ENCODE measurements at regions not wholly inside any gene's neighbourhood (a gene's known extent, or its start where the extent isn't known, plus 50 kb on each side); places are given as distances from the start of the nearest gene placed in this dataset.
A peak's percentile ranks its signal among the peaks of the same experiment; 100 is the strongest.
"Not testable (repeated sequence)": the region's sequence is repeated elsewhere in the genome, so short reads cannot be mapped to it uniquely, and the experiment has no call there.

DNA sequence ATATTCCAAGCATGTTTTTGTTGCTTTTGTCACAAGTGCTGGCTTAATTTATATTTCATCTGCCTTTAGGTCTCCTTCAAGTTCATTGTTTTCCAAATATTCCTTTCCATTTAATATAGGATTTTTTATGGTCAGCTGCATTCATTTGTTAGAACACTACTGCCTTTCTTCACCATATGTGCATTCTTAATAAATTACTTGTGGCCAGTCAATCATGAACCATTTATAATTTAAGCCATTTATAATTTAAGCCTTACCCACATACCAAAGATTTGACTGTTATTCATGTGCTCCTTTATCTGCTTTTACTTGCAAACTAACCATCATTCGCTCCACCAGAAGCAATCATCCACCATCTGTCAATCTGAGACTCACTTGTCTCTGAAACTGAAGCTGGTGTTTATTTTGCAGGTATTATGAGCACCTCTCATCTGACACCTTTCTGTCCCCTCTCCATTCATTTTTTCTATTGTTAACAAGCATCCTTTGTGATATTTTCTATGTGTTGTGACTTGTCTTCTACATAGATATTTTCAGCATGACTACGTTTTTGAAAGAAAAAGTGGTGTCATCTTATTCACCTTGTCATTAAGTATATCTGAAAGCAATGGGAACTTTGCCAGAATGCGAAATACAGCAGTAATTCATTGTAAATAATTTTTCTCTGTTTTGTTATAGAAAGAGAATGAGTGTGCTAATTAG is 786.8 kb downstream of the KCNJ3 start:
- no peaks in the 10 kb centered on the region for H3K36me3 ChIP-seq
- no peak for TF ChIP-seq POLR2A (IDR thresholded peaks at IDR 0.05)
- TF ChIP-seq, protein P1, sequence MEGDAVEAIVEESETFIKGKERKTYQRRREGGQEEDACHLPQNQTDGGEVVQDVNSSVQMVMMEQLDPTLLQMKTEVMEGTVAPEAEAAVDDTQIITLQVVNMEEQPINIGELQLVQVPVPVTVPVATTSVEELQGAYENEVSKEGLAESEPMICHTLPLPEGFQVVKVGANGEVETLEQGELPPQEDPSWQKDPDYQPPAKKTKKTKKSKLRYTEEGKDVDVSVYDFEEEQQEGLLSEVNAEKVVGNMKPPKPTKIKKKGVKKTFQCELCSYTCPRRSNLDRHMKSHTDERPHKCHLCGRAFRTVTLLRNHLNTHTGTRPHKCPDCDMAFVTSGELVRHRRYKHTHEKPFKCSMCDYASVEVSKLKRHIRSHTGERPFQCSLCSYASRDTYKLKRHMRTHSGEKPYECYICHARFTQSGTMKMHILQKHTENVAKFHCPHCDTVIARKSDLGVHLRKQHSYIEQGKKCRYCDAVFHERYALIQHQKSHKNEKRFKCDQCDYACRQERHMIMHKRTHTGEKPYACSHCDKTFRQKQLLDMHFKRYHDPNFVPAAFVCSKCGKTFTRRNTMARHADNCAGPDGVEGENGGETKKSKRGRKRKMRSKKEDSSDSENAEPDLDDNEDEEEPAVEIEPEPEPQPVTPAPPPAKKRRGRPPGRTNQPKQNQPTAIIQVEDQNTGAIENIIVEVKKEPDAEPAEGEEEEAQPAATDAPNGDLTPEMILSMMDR (IDR thresholded peaks at IDR 0.05) = no peak
- 62 to 71% (median 64%) methylated on average over 3 of the region's 3 CpGs for WGBS, 4 donors
- H3K27me3 ChIP-seq = no peaks in the 10 kb centered on the region
- H3K4me1 ChIP-seq = no peaks in the 10 kb centered on the region
- no peak overlapping the region for H3K4me3 ChIP-seq
- H3K9me3 ChIP-seq = no peaks in the 10 kb centered on the region
- no peak for ATAC-seq
- no peak for DNase-seq
- no peak overlapping the region for H3K27ac ChIP-seq
- intact Hi-C loops (cut with DNase I) = no loop called here

DNA sequence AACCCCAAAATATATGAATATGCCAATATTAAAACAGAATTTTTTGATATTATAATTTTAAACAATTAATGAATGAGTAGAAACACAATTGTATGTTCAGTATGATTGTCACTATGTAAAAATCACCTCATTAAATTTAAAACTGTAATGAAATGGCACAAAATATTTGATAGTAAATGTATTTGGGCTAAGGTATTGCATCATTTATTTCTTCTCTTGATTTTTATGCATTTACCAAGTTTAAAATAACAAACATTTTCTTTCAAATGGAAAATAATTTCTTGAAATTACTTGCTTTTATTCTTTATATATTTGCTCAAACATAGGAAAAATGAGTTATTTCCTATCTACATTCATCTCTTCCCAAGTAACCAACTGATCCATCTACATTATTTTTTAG is 782.6 kb downstream of the KCNJ3 start:
- ATAC-seq = no peak
- intact Hi-C loops (cut with DNase I) = no loop called here

GRCh38 chr2:155472018-155472417 is 773.5 kb downstream of the KCNJ3 start:
- ATAC-seq; H3K4me3 ChIP-seq; intact Hi-C loops (cut with DNase I); H3K27ac ChIP-seq; H3K27me3 ChIP-seq; H3K9me3 ChIP-seq; H3K4me1 ChIP-seq; H3K36me3 ChIP-seq: not testable (repeated sequence)
- WGBS, 4 donors = 78 to 91% (median 88%) methylated on average over 13 to 14 of the region's 14 CpGs
- peak in 1 of 5 donors; percentile 27 for DNase-seq

More for the DNA sequence above, 782.6 kb downstream of the KCNJ3 start:
- no peaks in the 10 kb centered on the region for H3K4me1 ChIP-seq
- TF ChIP-seq, protein P1 (IDR thresholded peaks at IDR 0.05) = no peak
- TF ChIP-seq POLR2A (IDR thresholded peaks at IDR 0.05) = no peak
- no peaks in the 10 kb centered on the region for H3K36me3 ChIP-seq
- no peak for DNase-seq
- no peaks in the 10 kb centered on the region for H3K27me3 ChIP-seq
- no peaks in the 10 kb centered on the region for H3K9me3 ChIP-seq
- no peak overlapping the region for H3K27ac ChIP-seq
- no peak overlapping the region for H3K4me3 ChIP-seq

DNA sequence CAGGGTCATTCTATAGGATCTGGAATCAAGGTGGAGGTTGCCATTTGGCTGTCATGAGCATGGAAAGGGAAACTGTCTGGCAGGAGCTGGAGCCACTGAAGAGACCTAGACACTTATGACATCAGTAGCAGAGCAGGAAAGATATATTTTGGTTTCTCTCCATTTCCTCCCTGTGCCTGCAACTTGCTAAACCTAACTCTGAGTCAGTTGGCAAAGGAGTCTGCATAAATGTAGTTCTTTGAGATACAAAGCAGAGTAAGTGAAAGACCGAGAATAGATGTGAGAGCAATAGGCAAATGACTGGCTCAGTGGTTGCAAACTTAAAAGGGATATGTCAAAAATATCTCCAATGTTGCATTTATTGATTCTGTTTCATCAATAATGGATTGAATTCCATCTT is 757.7 kb downstream of the KCNJ3 start:
- no peak for DNase-seq
- Histone ChIP-seq H3K27me3 (no peaks in the 10 kb centered on the region), H3K36me3 (no peaks in the 10 kb centered on the region), H3K4me1 (no peaks in the 10 kb centered on the region), H3K27ac (no peak overlapping the region), H3K4me3 (no peak overlapping the region), H3K9me3 (no peaks in the 10 kb centered on the region)
- ATAC-seq = no peak
- intact Hi-C loops (cut with DNase I) = no loop called here
- no peak for TF ChIP-seq POLR2A (IDR thresholded peaks at IDR 0.05)
- TF ChIP-seq, protein P1 (IDR thresholded peaks at IDR 0.05) = no peak
- 65 to 72% (median 69%) methylated on average over 1 of the region's 1 CpG for WGBS, 4 donors

Data from heart left ventricle (tissue), 16 donors.